DND-41 (cell line): ENCODE measurements at regions not wholly inside any gene's neighbourhood (a gene's known extent, or its start where the extent isn't known, plus 50 kb on each side); places are given as distances from the start of the nearest gene placed in this dataset.

Experiments
- ATAC-seq: fragments of 200-7000 bp; cut with Tn5 transposase; 3 replicates; pipeline ENCODE4 v1.9.1; 2021; ENCODE audit warnings: low read depth; ENCODE audit not compliant: insufficient read depth
- DNase-seq: peaks from one replicate; pipeline ENCODE4 v3.0.0-alpha.2; 2020
- H2AFZ ChIP-seq: 2 replicates; pipeline ENCODE4 v1.6.0; 2012; ENCODE audit warnings: low read depth, low read length
- H3K27ac ChIP-seq: 2 replicates; pipeline ENCODE4 v1.5.1; 2012; ENCODE audit warnings: low read length, inconsistent platforms
- H3K27me3 ChIP-seq: fragments of 200-600 bp; sonication (generic); 2 replicates; pipeline ENCODE4 v1.6.0; 2012; ENCODE audit warnings: low read length, mild to moderate bottlenecking, inconsistent platforms; ENCODE audit not compliant: insufficient read depth, poor library complexity
- H3K36me3 ChIP-seq: 2 replicates; pipeline ENCODE4 v1.5.1; 2012; ENCODE audit warnings: low read length, inconsistent platforms; ENCODE audit not compliant: insufficient read depth
- H3K4me1 ChIP-seq: 2 replicates; pipeline ENCODE4 v1.5.1; 2012; ENCODE audit warnings: mild to moderate bottlenecking, low read length; ENCODE audit not compliant: insufficient read depth
- H3K4me2 ChIP-seq: 2 replicates; pipeline ENCODE4 v1.6.0; 2012; ENCODE audit warnings: mild to moderate bottlenecking, moderate library complexity, low read length, inconsistent platforms; ENCODE audit not compliant: insufficient read depth
- H3K4me3 ChIP-seq, 2 experiments: fragments of 200-600 bp in 1 of 2; shearing (Covaris generic) in 1 of 2; 2 replicates each; pipeline ENCODE4 v1.5.1; 2012 to 2016; ENCODE audit warnings: inconsistent platforms in 2 of 2, low read length in 2 of 2, mild to moderate bottlenecking in 2 of 2, low read depth in 1 of 2, moderate library complexity in 1 of 2
- H3K79me2 ChIP-seq: 2 replicates; pipeline ENCODE4 v1.6.0; 2012; ENCODE audit warnings: low read length, inconsistent platforms; ENCODE audit not compliant: insufficient read depth
- H3K9ac ChIP-seq: 2 replicates; pipeline ENCODE4 v1.6.0; 2012; ENCODE audit warnings: low read depth, mild to moderate bottlenecking, inconsistent platforms, low read length, moderate library complexity
- H3K9me3 ChIP-seq: 2 replicates; pipeline ENCODE4 v1.5.1; 2012; ENCODE audit warnings: low read length, moderate library complexity, mild to moderate bottlenecking, inconsistent platforms; ENCODE audit not compliant: insufficient read depth, severe bottlenecking
- H4K20me1 ChIP-seq: 2 replicates; pipeline ENCODE4 v1.6.0; 2012; ENCODE audit warnings: low read length; ENCODE audit not compliant: insufficient read depth
- CTCF ChIP-seq: IDR thresholded peaks from 2 replicates; pipeline ENCODE4 v1.5.1; 2012; ENCODE audit warnings: borderline replicate concordance, low read length, moderate library complexity, mild to moderate bottlenecking; ENCODE audit not compliant: poor library complexity, severe bottlenecking; ENCODE audit errors: extremely low read depth
- EZH2 ChIP-seq: IDR thresholded peaks from 3 replicates; pipeline ENCODE4 v1.6.1; 2012; ENCODE audit warnings: borderline replicate concordance, low read depth, mild to moderate bottlenecking, moderate library complexity, low read length, inconsistent platforms; ENCODE audit not compliant: severe bottlenecking

GRCh38 chr3:159441279-159441678 is 547.4 kb upstream of the IL12A start:
- Histone ChIP-seq H4K20me1 (no peaks in the 10 kb centered on the region), H2AFZ (no peak overlapping the region), H3K36me3 (no peaks in the 10 kb centered on the region), H3K79me2 (no peaks in the 10 kb centered on the region), H3K4me2 (no peak overlapping the region), H3K9ac (no peak overlapping the region), H3K4me3 (no peak overlapping the region), H3K9me3 (no peaks in the 10 kb centered on the region), H3K4me1 (no peaks in the 10 kb centered on the region), H3K27ac (no peak overlapping the region), H3K27me3 (no peaks in the 10 kb centered on the region)
- TF ChIP-seq EZH2 (no peak), CTCF (no peak)
- DNase-seq (no peak), ATAC-seq (no peak)

GRCh38 chr3:159443266-159443665 is 545.4 kb upstream of the IL12A start:
- no peaks in the 10 kb centered on the region for H3K9me3 ChIP-seq
- H3K4me3 ChIP-seq = no peak overlapping the region
- H2AFZ ChIP-seq = no peak overlapping the region
- H3K27ac ChIP-seq = no peak overlapping the region
- ATAC-seq (no peak), DNase-seq (no peak)
- H3K4me1 ChIP-seq = no peaks in the 10 kb centered on the region
- H3K9ac ChIP-seq = no peak overlapping the region
- H3K36me3 ChIP-seq = no peaks in the 10 kb centered on the region
- no peaks in the 10 kb centered on the region for H4K20me1 ChIP-seq
- H3K27me3 ChIP-seq = no peaks in the 10 kb centered on the region
- TF ChIP-seq CTCF (no peak), EZH2 (no peak)
- no peaks in the 10 kb centered on the region for H3K79me2 ChIP-seq
- H3K4me2 ChIP-seq = no peak overlapping the region

GRCh38 chr3:159447841-159448240 is 540.8 kb upstream of the IL12A start:
- DNase-seq (no peak), ATAC-seq (no peak)
- H4K20me1 ChIP-seq = no peaks in the 10 kb centered on the region
- H3K27ac ChIP-seq = no peak overlapping the region
- no peaks in the 10 kb centered on the region for H3K9me3 ChIP-seq
- H2AFZ ChIP-seq = no peak overlapping the region
- H3K9ac ChIP-seq = no peak overlapping the region
- no peaks in the 10 kb centered on the region for H3K36me3 ChIP-seq
- no peaks in the 10 kb centered on the region for H3K27me3 ChIP-seq
- no peak overlapping the region for H3K4me3 ChIP-seq
- no peaks in the 10 kb centered on the region for H3K4me1 ChIP-seq
- no peaks in the 10 kb centered on the region for H3K79me2 ChIP-seq
- no peak overlapping the region for H3K4me2 ChIP-seq
- TF ChIP-seq EZH2 = no peak
- TF ChIP-seq CTCF = no peak

- no peak overlapping the region for H2AFZ ChIP-seq
- no peaks in the 10 kb centered on the region for H4K20me1 ChIP-seq
- H3K79me2 ChIP-seq = no peaks in the 10 kb centered on the region
- TF ChIP-seq EZH2 (no peak), CTCF (no peak)
- H3K4me1 ChIP-seq = no peaks in the 10 kb centered on the region
- no peak overlapping the region for H3K27ac ChIP-seq
- no peaks in the 10 kb centered on the region for H3K27me3 ChIP-seq
- DNase-seq (no peak), ATAC-seq (no peak)
- no peaks in the 10 kb centered on the region for H3K36me3 ChIP-seq
- no peak overlapping the region for H3K4me2 ChIP-seq
- no peak overlapping the region for H3K9ac ChIP-seq
- H3K9me3 ChIP-seq = no peaks in the 10 kb centered on the region
- H3K4me3 ChIP-seq = no peak overlapping the region
Measured at GRCh38 chr3:159448902-159449301, 539.7 kb upstream of the IL12A start.
